WTC11 (cell line): ENCODE measurements at regions not wholly inside any gene's neighbourhood (a gene's known extent, or its start where the extent isn't known, plus 50 kb on each side); places are given as distances from the start of the nearest gene placed in this dataset.

Experiments
- ATAC-seq: fragments of 200-7000 bp; cut with Tn5 transposase; 2 replicates; pipeline ENCODE4 v1.10.0; 2021; ENCODE audit warnings: mild to moderate bottlenecking, moderate library complexity
- CTCF ChIA-PET: fragments of 300-600 bp; sonication (Branson Sonifier 250); formaldehyde crosslinking; loops from one replicate; lab custom pipeline; 2021; ENCODE audit warnings: antibody characterized with exemption; lab: Charles Lee
- POLR2A ChIA-PET: fragments of 350-600 bp; sonication (Branson Sonifier 250); formaldehyde crosslinking; loops from one replicate; lab custom pipeline; 2021; ENCODE audit warnings: antibody characterized with exemption; lab: Charles Lee
- DNase-seq: peaks from one replicate; pipeline ENCODE4 v3.0.0; 2021; ENCODE audit warnings: low spot score
- H3K27ac Mint-ChIP-seq: 2 replicates; pipeline ENCODE4 v1.8.0; 2021; ENCODE audit warnings: mixed read lengths
- H3K27me3 Mint-ChIP-seq: 2 replicates; pipeline ENCODE4 v1.8.0; 2021; ENCODE audit warnings: low read depth, mild to moderate bottlenecking, moderate library complexity, mixed read lengths
- H3K36me3 Mint-ChIP-seq: 2 replicates; pipeline ENCODE4 v1.8.0; 2021; ENCODE audit warnings: mixed read lengths
- H3K4me1 Mint-ChIP-seq: 2 replicates; pipeline ENCODE4 v1.8.0; 2022; ENCODE audit warnings: mixed read lengths
- H3K4me3 Mint-ChIP-seq: 2 replicates; pipeline ENCODE4 v1.8.0; 2021; ENCODE audit warnings: mild to moderate bottlenecking, moderate library complexity, mixed read lengths
- H3K9me3 Mint-ChIP-seq: 2 replicates; pipeline ENCODE4 v1.8.0; 2021; ENCODE audit warnings: mixed read lengths
- AR ChIP-seq: fragments of 250-450 bp; sonication (Bioruptor Pico); IDR thresholded peaks from 2 replicates; pipeline ENCODE4 v1.9.0; 2021; ENCODE audit warnings: mild to moderate bottlenecking
- CBFB ChIP-seq: sonication (generic); formaldehyde crosslinking; IDR thresholded peaks from 2 replicates; pipeline ENCODE4 v1.8.1; 2022; ENCODE audit warnings: mild to moderate bottlenecking, low read depth, missing genetic modification reagents
- E2F5 ChIP-seq: sonication (generic); formaldehyde crosslinking; IDR thresholded peaks from 2 replicates; pipeline ENCODE4 v1.8.1; 2022; ENCODE audit warnings: mild to moderate bottlenecking, moderate library complexity, missing genetic modification reagents
- FOXJ3 ChIP-seq: sonication (generic); formaldehyde crosslinking; IDR thresholded peaks from 2 replicates; pipeline ENCODE4 v1.9.0; 2021; ENCODE audit warnings: missing genetic modification reagents, mild to moderate bottlenecking, borderline replicate concordance
- HMGA2 ChIP-seq: fragments of 250-450 bp; sonication (Bioruptor Pico); IDR thresholded peaks from 2 replicates; pipeline ENCODE4 v1.4.0; 2021; ENCODE audit warnings: mild to moderate bottlenecking, moderate library complexity
- HMGXB4 ChIP-seq: sonication (generic); formaldehyde crosslinking; IDR thresholded peaks from 2 replicates; pipeline ENCODE4 v1.8.1; 2023; ENCODE audit warnings: mild to moderate bottlenecking, moderate library complexity, missing genetic modification reagents
- IRF2 ChIP-seq: sonication (generic); formaldehyde crosslinking; IDR thresholded peaks from 2 replicates; pipeline ENCODE4 v1.8.0; 2022; ENCODE audit warnings: low read depth, missing genetic modification reagents, borderline replicate concordance
- KAT7 ChIP-seq: sonication (generic); formaldehyde crosslinking; IDR thresholded peaks from 2 replicates; pipeline ENCODE4 v1.8.1; 2023; ENCODE audit warnings: missing genetic modification reagents, mild to moderate bottlenecking, borderline replicate concordance
- MXD4 ChIP-seq: fragments of 250-450 bp; sonication (Bioruptor Pico); IDR thresholded peaks from 2 replicates; pipeline ENCODE4 v1.8.0; 2021; ENCODE audit warnings: mild to moderate bottlenecking, moderate library complexity, borderline replicate concordance
- PRRX2 ChIP-seq: fragments of 250-450 bp; sonication (Bioruptor Pico); IDR thresholded peaks from 2 replicates; pipeline ENCODE4 v1.8.0; 2021; ENCODE audit warnings: mild to moderate bottlenecking
- RORB ChIP-seq: fragments of 250-450 bp; sonication (Bioruptor Pico); IDR thresholded peaks from 2 replicates; pipeline ENCODE4 v1.9.0; 2021; ENCODE audit warnings: mild to moderate bottlenecking
- SMAD4 ChIP-seq: sonication (generic); formaldehyde crosslinking; IDR thresholded peaks from 2 replicates; pipeline ENCODE4 v1.8.0; 2022; ENCODE audit warnings: mild to moderate bottlenecking, missing genetic modification reagents
- TEAD4 ChIP-seq: sonication (generic); formaldehyde crosslinking; IDR thresholded peaks from 2 replicates; pipeline ENCODE4 v1.8.0; 2022; ENCODE audit warnings: mild to moderate bottlenecking, missing genetic modification reagents
- USF1 ChIP-seq: sonication (generic); formaldehyde crosslinking; IDR thresholded peaks from 2 replicates; pipeline ENCODE4 v1.8.0; 2022; ENCODE audit warnings: mild to moderate bottlenecking, missing genetic modification reagents
- ZNF317 ChIP-seq: sonication (generic); formaldehyde crosslinking; IDR thresholded peaks from 2 replicates; pipeline ENCODE4 v1.8.1; 2023; ENCODE audit warnings: low read depth, mild to moderate bottlenecking, moderate library complexity, missing genetic modification reagents, borderline replicate concordance
- ZNF512 ChIP-seq: sonication (generic); formaldehyde crosslinking; IDR thresholded peaks from 2 replicates; pipeline ENCODE4 v1.8.1; 2022; ENCODE audit warnings: missing genetic modification reagents, borderline replicate concordance
- ZNF532 ChIP-seq: fragments of 250-450 bp; sonication (Bioruptor Pico); IDR thresholded peaks from 2 replicates; pipeline ENCODE4 v1.9.0; 2021; ENCODE audit warnings: mild to moderate bottlenecking, borderline replicate concordance
- ZSCAN18 ChIP-seq: fragments of 250-450 bp; sonication (Bioruptor Pico); IDR thresholded peaks from 2 replicates; pipeline ENCODE4 v2.1.2; 2022; ENCODE audit warnings: mild to moderate bottlenecking, moderate library complexity

GRCh38 chr3:159649951-159650350, 338.7 kb upstream of the IL12A start:
- peaks cover 3% of the 10 kb centered on the region; the same call in 1 of the 2 replicates for H3K4me1 Mint-ChIP-seq
- no peaks in the 10 kb centered on the region for H3K9me3 Mint-ChIP-seq
- H3K36me3 Mint-ChIP-seq, result no peaks in the 10 kb centered on the region
- CTCF ChIA-PET, result interaction anchor here (1.1 kb wide), 1 partner anchor 156 kb away, joined by 3 read pairs; no protein-coding TSS in a partner anchor
- H3K27ac Mint-ChIP-seq, result no peak overlapping the region
- DNase-seq, result no peak
- no peak for TF ChIP-seq ZSCAN18 (CRISPR knock-in tag)
- TF ChIP-seq, all 79 proteins: peak for 0
- Mint-ChIP-seq H3K4me3 (no peak overlapping the region), H3K27me3 (no peaks in the 10 kb centered on the region)
- ATAC-seq, result no peak
- POLR2A ChIA-PET, result no interaction called here

GRCh38 chr3:159650726-159651125, 337.9 kb upstream of the IL12A start:
- ATAC-seq, result no peak
- Mint-ChIP-seq H3K36me3 (no peaks in the 10 kb centered on the region), H3K4me1 (peaks cover 3% of the 10 kb centered on the region; the same call in 1 of the 2 replicates), H3K4me3 (no peak overlapping the region), H3K9me3 (no peaks in the 10 kb centered on the region), H3K27me3 (no peaks in the 10 kb centered on the region), H3K27ac (no peak overlapping the region)
- POLR2A ChIA-PET, result no interaction called here
- no peak for DNase-seq
- no peak for TF ChIP-seq TEAD4 (CRISPR knock-in tag)
- TF ChIP-seq ZNF512 (CRISPR knock-in tag), result no peak
- CTCF ChIA-PET, result interaction anchor here (1.1 kb wide), 1 partner anchor 155 kb away, joined by 3 read pairs; no protein-coding TSS in a partner anchor

GRCh38 chr3:159652452-159652851, 336.2 kb upstream of the IL12A start:
- Mint-ChIP-seq H3K27ac (no peak overlapping the region), H3K36me3 (no peaks in the 10 kb centered on the region), H3K27me3 (no peaks in the 10 kb centered on the region), H3K4me3 (no peak overlapping the region), H3K4me1 (peaks cover 3% of the 10 kb centered on the region; the same call in 1 of the 2 replicates), H3K9me3 (no peaks in the 10 kb centered on the region)
- DNase-seq (no peak), ATAC-seq (no peak)
- POLR2A ChIA-PET, result no interaction called here
- CTCF ChIA-PET, result interaction anchor here (0.6 kb wide), 1 partner anchor 16 kb away, joined by 3 read pairs; no protein-coding TSS in a partner anchor
- no peak for TF ChIP-seq E2F5 (CRISPR knock-in tag)
- no peak for TF ChIP-seq USF1 (CRISPR knock-in tag)
- TF ChIP-seq SMAD4 (CRISPR knock-in tag), result no peak
- TF ChIP-seq ZNF532 (CRISPR knock-in tag), result no peak
- TF ChIP-seq RORB (CRISPR knock-in tag), result no peak
- no peak for TF ChIP-seq IRF2 (CRISPR knock-in tag)
- TF ChIP-seq TEAD4 (CRISPR knock-in tag), result no peak
- TF ChIP-seq PRRX2 (CRISPR knock-in tag), result no peak
- TF ChIP-seq FOXJ3 (CRISPR knock-in tag), result no peak
- no peak for TF ChIP-seq ZNF317 (CRISPR knock-in tag)
- no peak for TF ChIP-seq CBFB (CRISPR knock-in tag)
- no peak for TF ChIP-seq AR (CRISPR knock-in tag)
- TF ChIP-seq MXD4, result no peak
- no peak for TF ChIP-seq HMGXB4
- TF ChIP-seq HMGA2 (CRISPR knock-in tag), result no peak
- TF ChIP-seq KAT7, result no peak
